ENCODE measurements at regions not wholly inside any gene's neighbourhood (a gene's known extent, or its start where the extent isn't known, plus 50 kb on each side); places are given as distances from the start of the nearest gene placed in this dataset.

- no peak for DNase-seq
These were observed 215.2 kb upstream of the THSD7B start for GRCh38 chr2:136550181-136550580.

GRCh38 chr2:136539355-136539754 is 226.0 kb upstream of the THSD7B start:
- DNase-seq: no peak

- no peak for DNase-seq
These were observed 226.9 kb upstream of the THSD7B start for GRCh38 chr2:136538489-136538888.

- DNase-seq: no peak
These were observed 230.5 kb upstream of the THSD7B start for GRCh38 chr2:136534811-136535210.

- DNase-seq: no peak
These were observed 233.2 kb upstream of the THSD7B start for GRCh38 chr2:136532171-136532570.

- no peak for DNase-seq
These were observed 233.6 kb upstream of the THSD7B start for GRCh38 chr2:136531731-136532130.

- no peak for DNase-seq
These were observed 235.2 kb upstream of the THSD7B start for GRCh38 chr2:136530146-136530545.

GRCh38 chr2:136527560-136527959 is 237.8 kb upstream of the THSD7B start:
- no peak for DNase-seq

GRCh38 chr2:136522724-136523123 is 242.6 kb upstream of the THSD7B start:
- no peak for DNase-seq

- DNase-seq: no peak
These were observed 247.6 kb upstream of the THSD7B start for GRCh38 chr2:136517716-136518115.

- DNase-seq: no peak
These were observed 255.1 kb upstream of the THSD7B start for GRCh38 chr2:136510244-136510643.

- DNase-seq: no peak
These were observed 259.9 kb upstream of the THSD7B start for GRCh38 chr2:136505462-136505861.

GRCh38 chr2:136502660-136503059 is 262.7 kb upstream of the THSD7B start:
- DNase-seq: no peak

- no peak for DNase-seq
These were observed 267.6 kb upstream of the THSD7B start for GRCh38 chr2:136497709-136498108.

- DNase-seq: no peak
These were observed 268.4 kb upstream of the THSD7B start for GRCh38 chr2:136496966-136497365.

GRCh38 chr2:136495636-136496035 is 269.7 kb upstream of the THSD7B start:
- no peak for DNase-seq

GRCh38 chr2:136492901-136493300 is 272.4 kb upstream of the THSD7B start:
- DNase-seq: no peak

- no peak for DNase-seq
These were observed 275.2 kb upstream of the THSD7B start for GRCh38 chr2:136490100-136490499.

GRCh38 chr2:136487421-136487820 is 277.9 kb upstream of the THSD7B start:
- DNase-seq: no peak

- DNase-seq: no peak
These were observed 279.2 kb upstream of the THSD7B start for GRCh38 chr2:136486115-136486514.

GRCh38 chr2:136482966-136483365 is 282.4 kb upstream of the THSD7B start:
- no peak for DNase-seq

- no peak for DNase-seq
These were observed 283.3 kb upstream of the THSD7B start for GRCh38 chr2:136482006-136482405.

GRCh38 chr2:136479696-136480095 is 285.6 kb upstream of the THSD7B start:
- no peak for DNase-seq

- no peak for DNase-seq
These were observed 296.5 kb upstream of the THSD7B start for GRCh38 chr2:136468799-136469369.

GRCh38 chr2:136452528-136452927 is 312.8 kb upstream of the THSD7B start:
- no peak for DNase-seq
